Activated naive CD4-positive, alpha-beta T cell treated with Interleukin-2 at 50 U/mL for 16 hours (primary cell): ENCODE measurements at regions not wholly inside any gene's neighbourhood (a gene's known extent, or its start where the extent isn't known, plus 50 kb on each side); places are given as distances from the start of the nearest gene placed in this dataset.

Source experiments
- DNase-seq: peaks from one replicate; pipeline ENCODE4 v3.0.0-alpha.2; 2020

DNA sequence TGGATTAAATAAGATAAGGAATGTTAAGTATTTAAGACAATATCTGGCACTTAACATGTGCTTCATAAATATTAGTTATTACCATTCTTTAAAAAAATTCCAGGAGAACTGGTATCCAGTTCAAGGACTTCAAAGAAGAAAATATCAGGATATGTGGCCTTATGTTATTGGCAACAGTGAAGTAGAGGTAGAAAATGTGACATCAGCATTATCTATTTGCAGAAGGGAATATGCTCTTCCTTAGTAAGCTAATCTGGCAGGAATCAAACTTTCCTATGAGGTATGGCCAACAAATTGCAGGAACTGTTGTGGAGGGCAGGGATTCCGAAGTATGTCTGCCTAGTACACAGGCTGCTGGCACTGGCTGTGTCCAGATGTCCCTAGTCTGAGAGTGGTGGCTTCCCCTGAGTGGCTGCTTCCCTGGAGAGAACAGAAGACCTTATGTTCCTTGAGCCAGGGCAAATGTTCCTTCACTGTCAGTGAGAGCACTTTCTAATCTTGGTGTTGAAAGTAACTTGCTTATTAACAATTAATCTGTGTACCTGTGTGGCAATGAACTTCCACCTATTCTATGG is 351.7 kb upstream of the THRB start:
- DNase-seq = no peak

DNA sequence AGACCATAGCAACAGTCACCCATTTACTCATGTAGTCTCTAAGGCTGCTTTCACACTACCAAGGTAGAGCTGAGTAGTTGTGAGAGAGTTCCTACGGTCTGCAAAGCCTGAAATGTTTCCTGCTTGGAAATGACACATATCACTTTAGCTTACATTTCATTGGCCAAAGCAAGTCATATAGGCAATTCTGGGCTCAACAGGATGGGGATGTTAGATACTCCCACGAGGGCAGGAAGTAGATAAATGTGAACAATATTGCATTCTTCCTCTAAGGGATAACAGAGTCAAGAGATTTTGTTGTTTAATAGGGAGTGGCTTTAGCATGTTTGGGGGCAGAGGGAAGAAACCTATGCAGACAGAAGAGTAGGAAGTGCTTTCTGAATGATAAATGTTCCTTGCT is 355.6 kb upstream of the THRB start:
- DNase-seq = no peak

DNA sequence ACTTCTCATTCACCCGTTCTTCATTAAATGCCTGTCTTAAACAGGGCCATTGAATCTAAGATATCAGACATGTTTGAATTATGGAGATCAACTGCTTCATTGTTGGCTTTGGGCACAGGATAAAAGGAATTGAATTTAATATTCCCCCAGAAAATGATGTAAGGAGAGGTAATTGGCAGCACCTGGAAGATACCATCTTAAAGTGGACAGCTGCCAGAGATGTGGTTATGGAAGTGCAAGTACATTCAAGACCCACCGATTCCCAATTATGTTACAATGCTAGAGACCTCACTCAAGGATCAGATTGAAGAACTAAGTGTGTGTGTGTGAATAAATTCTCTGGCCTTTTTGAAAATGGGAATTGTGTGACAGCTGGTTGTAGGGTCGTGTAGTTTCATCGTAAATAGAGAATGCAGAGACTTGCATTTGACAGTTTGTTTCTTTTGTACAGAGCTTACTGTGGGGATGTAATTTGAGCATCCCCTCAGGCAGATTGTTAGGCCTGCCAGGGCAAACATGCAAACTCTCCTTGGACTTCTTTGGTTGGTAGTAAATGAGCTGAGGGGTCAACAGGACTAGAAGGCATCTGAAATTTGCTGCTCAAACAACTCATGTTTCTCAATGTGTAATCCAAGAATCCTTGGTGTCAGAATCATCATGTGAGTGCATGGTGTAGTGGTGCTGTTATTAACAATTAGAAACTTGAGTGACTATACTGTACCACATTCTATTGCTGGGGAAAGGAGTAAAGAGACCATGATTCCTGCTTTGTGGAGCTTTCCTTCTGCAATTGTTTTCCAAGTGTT is 359.2 kb upstream of the THRB start:
- DNase-seq = no peak

DNA sequence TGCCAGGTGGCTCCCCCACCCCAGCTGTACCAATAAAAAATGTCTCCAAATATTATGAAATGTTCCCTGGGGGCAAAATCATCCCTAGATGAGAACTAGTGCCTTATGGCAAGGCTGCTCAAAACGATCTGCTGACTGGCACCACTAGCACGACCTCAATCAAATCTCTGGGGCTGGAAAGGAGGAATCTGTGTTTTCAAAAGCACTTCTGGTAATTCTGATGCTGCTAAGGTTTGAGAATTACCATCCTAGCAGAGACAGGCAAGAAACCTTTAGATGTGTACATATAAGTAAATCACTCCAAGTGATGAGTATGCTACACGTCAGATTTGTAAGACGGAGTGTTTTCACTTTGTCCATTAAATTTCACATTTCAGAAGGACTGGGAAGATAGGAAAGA is 360.1 kb upstream of the THRB start:
- DNase-seq = no peak

DNA sequence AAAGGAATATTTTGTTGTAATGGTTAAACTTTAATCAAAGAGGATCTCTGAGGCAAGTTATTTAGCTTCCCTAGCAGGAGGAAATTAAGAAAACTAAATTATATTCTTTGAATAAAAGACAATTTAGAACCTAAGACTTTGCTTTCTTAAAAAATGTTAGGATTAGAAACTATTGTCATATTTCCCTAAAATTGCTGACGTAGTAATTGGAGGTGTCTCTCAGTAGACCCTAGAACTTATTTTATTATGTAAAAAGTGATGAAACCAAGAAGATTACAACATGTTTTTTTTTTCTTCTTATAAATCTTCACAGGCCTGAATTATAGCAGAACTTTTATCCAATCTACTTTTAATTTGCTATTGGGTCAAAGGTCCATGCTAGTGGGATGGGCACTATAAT is 363.3 kb upstream of the THRB start:
- no peak for DNase-seq

DNA sequence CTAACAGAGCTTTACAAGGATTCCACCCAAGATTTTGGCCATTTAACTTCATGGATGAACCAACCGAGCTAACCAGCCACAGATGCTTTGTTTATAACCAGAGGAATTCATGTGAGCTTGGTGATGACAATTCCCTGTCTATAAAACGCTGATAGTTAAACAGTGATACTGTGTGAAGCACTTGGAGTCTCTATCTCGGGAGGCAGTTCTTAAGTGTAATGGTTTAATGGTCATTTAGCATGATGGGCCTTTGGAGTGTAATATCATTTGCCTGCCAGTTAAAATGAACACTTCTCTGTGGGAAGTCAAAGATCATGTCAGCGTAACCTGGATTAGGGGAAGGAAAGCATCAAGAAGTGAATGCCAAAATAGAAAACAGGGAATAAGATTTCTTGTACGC is 368.6 kb upstream of the THRB start:
- no peak for DNase-seq

DNA sequence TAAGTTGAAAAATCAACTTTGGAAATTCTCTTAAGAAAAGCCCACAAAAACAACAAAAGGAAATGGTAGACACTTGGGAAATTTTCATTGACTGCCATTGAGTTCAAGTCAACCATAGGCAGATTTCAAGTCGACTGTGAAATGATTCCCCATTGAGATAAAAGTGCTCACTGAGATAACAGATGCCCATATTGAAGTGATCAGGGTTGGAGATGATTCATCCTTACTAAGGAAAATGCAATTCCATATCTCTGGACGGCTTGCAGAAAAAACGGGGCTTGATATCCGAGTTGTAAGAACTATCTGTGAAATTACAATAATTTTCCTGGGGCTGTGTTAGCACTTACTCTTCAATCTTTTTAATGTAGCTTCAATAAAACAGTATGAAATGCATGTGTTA is 373.1 kb upstream of the THRB start:
- DNase-seq = no peak

DNA sequence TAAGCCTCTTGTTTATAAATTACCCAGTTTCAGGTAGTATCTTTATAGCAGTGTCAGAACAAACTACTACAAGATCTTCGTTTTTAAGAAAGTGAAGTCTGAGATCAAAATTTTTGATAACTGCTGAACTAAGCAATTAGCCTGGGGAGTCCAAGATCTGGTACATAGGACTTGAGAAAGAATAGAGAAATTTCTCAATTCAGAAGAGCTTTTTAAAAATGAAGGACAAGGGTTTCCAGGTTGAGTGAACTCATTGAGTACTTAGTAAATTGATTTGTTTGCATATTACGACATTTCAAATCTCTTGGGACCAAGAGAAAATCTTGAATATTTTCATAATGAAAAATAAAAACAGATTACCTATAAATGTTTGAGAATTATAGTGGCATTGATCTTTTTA is 386.6 kb upstream of the THRB start:
- DNase-seq = no peak

DNA sequence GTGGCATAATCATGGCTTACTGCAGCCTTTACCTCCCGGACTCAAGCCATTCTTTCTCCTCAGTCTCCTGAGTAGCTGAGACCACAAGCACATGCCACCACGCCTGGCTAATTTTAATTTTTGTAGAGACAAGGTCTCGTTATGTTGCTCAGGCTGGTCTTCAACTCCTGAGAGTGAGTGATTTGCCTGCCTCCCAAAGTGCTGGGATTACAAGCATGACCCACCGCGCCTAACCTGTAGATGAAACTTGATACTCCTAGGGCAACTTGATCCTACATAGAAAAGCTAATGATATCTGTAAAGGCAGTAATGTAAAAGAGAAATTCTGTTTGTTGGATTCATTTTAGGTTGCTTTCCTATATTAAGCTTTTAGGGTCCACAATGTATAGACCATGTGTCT is 391.9 kb upstream of the THRB start:
- DNase-seq = no peak

DNA sequence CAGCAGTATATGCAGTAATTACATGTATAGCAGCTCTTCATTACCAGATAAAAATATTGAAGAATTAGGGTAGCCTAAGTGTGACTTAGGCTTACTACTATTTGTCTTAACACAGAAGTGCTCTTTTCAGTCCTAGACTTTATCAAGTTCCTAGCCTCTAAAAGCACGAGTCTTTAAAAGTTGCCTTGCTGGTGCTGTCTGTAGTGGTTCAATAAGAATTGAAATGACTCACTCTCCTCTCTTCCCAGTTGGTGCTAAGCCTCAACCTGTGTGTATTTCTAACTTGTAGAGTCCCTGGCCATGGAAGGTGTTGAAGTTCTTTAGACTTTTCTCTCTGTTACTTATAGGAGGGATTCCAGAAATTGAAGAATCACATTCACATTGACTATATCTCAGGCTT is 395.4 kb upstream of the THRB start:
- DNase-seq = no peak

DNA sequence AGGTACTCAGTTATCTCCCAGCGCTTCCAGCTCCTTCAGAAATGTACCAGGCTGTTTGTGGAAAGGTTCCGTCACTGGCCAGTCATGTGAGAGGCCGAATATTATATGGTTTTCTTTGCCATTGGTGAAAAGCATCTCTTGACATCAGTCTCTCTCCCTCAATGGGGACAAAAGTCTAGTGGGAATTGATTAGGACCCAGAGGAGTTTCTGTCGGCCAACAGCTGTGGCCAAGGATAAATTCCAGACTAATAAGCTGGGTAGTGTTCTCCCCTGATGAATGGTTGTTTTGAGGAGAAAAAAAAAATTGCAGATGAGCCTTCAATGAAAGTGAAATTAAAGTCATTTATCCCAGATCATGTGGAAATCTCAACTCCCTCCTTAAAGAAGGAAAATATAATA is 404.7 kb upstream of the THRB start:
- no peak for DNase-seq

DNA sequence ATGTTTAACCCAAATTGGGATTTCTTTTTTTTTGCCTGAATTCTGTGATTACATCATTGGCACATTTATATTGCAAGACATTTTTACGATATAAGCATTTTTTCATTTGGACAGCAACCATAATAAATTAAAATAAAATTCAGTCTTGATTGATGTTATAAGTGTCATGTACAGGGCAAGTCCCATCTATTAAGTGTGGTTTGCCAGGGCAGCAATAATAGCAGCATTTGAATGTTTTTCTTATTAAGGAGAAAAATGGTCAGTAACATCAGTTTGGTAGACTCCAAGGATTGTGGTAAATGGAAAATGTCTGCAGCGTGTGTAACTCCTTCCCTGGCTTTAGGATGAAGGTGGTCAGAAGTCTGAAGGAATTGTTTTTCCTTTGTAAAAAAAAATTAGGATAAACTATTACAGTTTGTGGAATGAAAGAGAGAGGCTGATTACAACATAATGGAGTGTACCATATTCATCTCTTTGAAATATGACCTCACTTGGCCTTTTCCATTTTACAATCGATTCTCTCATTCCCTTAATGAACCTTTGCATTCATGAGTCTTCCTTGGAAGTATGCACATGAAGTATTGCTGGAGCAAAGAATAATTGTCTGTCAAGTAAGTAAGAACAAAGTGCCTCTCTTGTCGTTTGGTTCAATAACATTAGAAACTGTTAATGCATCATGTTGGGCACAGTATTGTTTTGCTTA is 405.4 kb upstream of the THRB start:
- no peak for DNase-seq

DNA sequence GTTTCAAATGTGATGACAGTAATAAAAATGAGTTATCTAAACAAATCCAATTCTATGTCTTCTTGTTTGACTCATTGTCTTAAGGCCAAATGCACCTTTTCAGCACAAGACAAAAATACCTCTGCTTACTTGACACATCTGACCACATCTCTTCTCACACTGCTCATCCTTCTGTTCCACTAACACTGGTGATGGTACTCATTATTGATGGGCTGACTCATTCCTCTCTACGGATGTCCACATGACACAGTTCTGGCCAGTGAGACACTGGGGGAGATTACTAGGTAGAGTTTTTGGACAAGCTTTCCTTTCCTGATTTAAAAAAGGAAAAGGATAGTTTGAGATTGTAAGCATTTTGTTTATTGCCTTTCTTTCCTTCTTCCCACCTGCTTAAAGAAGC is 410.6 kb upstream of the THRB start:
- no peak for DNase-seq

DNA sequence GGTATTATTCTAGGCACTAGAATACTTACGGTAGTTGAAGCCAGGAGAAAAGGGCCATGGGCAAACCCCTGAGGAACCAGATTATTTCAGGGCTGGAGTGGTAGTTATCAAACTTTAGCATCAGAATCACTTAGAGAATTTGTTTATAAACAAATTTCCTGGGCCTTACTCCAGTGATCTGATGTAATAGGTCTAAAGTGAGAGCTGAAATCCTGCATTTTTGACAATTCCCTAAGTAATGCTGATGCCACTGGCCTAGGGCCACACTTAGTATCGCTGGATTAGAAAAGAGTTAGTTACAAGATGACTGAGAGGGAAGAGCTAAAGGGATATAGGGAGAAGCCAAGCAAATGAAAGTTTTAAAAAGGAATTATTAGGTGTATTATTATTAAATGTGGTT is 412.5 kb upstream of the THRB start:
- DNase-seq = no peak

DNA sequence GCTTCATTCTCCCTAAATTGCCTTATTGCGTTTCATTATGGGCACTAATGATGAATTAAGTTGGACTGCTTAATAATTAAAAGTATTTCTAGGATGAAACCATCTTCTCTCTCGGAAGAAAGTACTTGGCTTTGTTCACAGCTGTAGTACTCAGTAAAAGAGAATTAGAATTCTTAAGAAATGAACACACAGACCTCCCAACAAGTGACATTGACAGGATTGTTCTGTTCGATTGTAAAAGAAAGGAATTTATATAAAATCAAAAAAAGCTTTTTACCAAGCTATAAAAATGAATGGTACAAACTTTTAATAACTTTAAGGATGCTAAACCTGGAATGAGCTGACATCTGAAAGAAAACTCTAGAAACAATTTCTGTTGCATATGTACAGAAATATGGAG is 416.4 kb upstream of the THRB start:
- no peak for DNase-seq

DNA sequence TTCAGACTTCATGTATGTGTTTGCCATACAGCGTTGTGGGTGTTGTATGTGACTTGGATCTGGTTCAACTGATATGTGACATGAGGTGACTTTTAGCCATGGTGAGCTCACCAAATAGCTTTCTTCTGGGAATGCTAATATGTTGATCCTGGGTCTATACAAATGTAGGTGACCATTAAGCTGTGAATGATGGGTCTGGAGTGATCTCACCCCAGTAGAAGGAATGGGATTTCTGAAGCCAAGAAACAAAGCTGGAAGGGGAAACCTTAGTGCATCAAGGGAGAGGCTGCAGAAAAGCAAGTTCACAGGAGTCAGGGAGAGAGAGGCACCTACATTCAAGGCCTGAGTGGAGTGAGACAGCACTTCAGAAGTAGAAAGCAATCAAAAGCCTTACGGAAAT is 421.0 kb upstream of the THRB start:
- DNase-seq = no peak

DNA sequence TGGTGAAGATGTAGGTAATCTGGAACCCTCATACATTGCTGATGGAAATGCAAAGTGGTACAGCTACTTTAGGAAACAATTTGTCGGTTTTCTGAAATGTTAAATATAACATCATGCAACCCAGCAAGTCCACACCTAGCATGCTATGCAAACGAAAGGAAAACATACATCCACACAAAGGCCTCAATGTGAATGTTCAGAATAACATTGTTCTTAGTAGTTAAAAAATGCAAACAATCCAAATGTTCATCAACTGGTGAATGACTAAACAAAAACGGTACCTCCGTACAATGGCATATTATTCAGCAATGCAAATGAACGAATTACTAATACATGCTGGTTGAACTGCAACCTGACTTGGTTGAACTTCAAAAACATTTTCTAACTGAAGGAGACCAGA is 423.3 kb upstream of the THRB start:
- no peak for DNase-seq

DNA sequence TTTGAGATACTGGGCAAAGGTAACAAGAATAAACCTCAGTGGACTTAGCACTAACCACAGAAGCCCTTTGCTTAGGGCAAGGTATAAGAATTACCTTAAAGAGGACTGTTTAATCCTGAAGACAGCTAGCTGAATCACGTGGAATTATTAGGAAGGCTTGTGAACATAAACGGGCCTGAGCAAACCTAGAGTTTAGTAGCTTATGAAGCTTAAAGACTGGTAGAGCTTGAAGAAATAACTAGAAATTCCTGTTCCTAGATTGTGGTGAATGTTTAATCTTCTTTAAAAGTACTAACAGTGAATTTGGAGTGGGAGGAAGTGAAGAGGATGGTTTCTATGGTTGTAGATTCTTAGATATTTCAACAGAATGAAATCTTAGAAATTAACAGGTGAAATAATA is 428.9 kb upstream of the THRB start:
- DNase-seq = no peak

DNA sequence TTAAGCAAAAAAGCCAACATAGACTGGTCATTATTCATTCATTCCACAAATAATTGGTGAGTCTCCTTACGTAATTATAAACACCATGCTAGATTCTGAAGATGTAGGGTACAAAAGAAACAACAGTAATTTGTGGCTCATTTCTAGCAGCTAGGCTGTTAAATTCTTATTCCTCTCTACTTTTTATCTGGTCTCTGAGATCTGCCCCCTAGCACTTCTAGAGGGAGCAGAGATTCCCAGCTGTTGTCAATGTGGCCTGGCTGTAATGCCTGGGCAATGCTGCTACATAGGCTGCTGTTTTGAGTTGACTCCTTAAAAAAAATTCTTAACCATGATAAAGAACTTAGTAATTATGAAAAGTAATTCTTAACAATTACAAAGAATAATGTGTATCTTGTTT is 434.9 kb upstream of the THRB start:
- DNase-seq = no peak

DNA sequence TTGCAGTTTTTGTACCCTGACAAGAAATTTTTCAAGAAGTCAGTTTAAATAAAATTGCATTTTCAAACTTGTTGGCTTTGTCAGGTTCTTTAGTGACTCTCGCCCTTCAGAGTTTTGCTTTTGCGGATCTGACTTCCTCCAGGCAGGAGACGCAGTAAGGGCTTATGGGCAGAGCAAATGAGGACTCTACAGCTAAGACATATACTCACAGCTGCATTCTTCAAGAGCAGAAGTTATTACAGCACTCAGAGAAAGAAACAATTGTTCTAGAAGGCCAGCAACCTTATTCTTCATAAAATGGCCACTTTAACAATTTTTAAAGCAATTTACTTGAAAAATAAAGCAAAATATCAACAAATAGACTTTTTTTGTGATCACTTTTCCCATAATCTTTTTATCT is 438.8 kb upstream of the THRB start:
- DNase-seq = no peak

DNA sequence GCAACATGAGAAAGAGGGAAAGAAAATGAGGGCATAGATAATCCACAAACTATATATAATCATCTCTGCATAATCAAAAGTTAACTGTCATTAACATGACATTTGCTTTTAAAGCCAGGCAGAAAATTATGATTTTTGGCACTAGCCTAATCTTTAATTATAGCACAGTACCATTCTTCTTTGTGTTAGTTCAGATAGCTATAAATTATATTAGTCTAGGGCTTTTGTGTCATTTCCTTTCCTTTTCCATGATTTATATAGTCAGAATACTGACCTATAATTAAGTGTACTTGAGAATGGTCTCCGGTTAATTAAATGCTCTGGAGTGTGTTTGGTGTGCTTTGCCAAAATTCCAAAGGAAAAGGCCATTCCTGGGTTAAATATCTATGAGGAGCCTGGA is 441.9 kb upstream of the THRB start:
- no peak for DNase-seq

DNA sequence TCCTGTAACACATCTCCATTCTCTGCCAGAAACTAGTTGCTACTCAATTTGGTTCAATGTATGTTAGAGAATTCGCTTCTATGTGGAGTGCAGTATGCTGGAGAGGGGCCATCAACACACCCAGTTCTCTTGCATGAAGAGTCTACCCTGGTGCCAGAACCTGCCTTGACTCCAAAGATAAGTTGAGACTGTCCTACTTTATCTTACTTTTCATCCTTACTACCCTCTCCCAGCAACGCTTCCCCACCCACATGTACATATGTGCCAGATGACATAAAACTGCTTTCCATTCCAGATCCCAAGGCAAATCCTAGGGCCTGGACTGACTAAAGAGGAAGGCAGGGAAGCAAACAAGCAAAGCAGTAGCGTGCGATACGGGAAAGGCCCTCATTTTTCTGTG is 442.6 kb upstream of the THRB start:
- DNase-seq = no peak

DNA sequence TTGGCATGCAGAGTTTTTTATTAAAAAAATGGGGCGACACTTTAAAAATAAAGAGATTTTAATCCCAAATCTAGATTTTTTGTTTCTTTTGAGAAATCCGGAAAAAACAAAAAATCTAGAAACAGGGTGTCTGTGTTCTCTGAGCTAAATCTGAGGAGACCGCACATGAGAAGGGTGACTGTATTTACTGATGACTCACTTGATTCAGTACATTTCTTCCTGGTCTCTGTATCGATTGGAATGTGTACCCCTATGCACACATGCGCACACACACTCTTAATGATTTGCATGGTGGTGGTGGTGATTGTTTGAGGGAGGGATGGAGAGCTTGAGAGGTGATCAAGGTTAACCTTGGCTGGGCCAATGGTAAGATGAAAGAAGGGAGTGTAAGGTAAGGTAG is 443.1 kb upstream of the THRB start:
- DNase-seq = no peak

DNA sequence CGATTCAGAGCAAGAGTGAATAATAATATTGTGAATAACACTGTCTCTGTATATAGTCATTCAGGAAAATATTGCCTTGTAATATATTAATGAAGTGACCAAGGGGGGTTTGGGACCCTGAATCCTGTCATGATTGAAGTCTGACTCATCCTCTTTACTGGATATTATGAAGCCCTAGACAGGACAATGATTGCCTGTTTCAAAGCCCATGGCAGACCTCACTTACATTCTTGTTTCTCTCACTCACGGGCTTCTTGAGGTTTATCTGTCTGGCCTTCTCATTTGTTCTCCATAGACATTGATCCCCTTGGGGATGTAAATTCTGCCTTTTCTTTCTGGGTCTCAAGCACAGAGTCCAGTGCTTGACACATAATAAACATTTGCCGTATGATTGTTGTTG is 449.3 kb upstream of the THRB start:
- DNase-seq = no peak
